T-cell (primary cell): ENCODE measurements at regions not wholly inside any gene's neighbourhood (a gene's known extent, or its start where the extent isn't known, plus 50 kb on each side); places are given as distances from the start of the nearest gene placed in this dataset.

Source experiments
- ATAC-seq, 4 experiments: fragments of 200-7000 bp in 3 of 4; fragments of 150-1000 bp in 1 of 4; cut with Tn5 transposase; replicated peaks in 1 of 4; 1 replicate in 3 of 4; 2 replicates in 1 of 4; pipeline ENCODE4 v1.10.0; 2021; ENCODE audit warnings: moderate library complexity in 3 of 4, mild to moderate bottlenecking in 2 of 4, moderate number of reproducible peaks in 1 of 4
- CTCF ChIA-PET, 2 donors: fragments of 300-600 bp; sonication (Branson Sonifier 250); formaldehyde crosslinking; loops; one replicate each; lab custom pipeline; 2022; ENCODE audit warnings: antibody characterized with exemption in 2 of 2; lab: Charles Lee
- POLR2A ChIA-PET, 2 donors: fragments of 300-600 bp; sonication (Branson Sonifier 250); formaldehyde crosslinking; loops; one replicate each; lab custom pipeline; 2022; ENCODE audit warnings: antibody characterized with exemption in 2 of 2; lab: Charles Lee
- DNase-seq, 35 experiments: peaks; one replicate each; pipeline versions ENCODE4 v3.0.0 to v3.0.0-alpha.2; 2013 to 2023
- H3K27ac ChIP-seq: one replicate; pipeline ENCODE4 v1.5.1; 2013; ENCODE audit warnings: low read length
- H3K27me3 ChIP-seq, 2 experiments: replicated peaks in 1 of 2; 1 replicate in 1 of 2; 2 replicates in 1 of 2; pipeline versions ENCODE4 v1.6.1 to v1.7.0; 2013; ENCODE audit warnings: low read length in 1 of 2, mixed read lengths in 1 of 2; ENCODE audit not compliant: control insufficient read depth in 2 of 2, insufficient read depth in 2 of 2; ENCODE audit errors: extremely low read depth in 1 of 2
- H3K36me3 ChIP-seq, 2 donors: 1 replicate in 1 of 2; 2 replicates in 1 of 2; pipeline versions ENCODE4 v1.6.1 to v1.7.0; 2013; ENCODE audit warnings: low read length in 1 of 2; ENCODE audit not compliant: control insufficient read depth in 2 of 2, insufficient read depth in 1 of 2; ENCODE audit errors: extremely low read depth in 1 of 2
- H3K4me1 ChIP-seq, 2 experiments: 1 replicate in 1 of 2; 2 replicates in 1 of 2; pipeline versions ENCODE4 v1.6.1 to v1.7.0; 2013; ENCODE audit warnings: low read length in 2 of 2, mixed read lengths in 1 of 2; ENCODE audit not compliant: insufficient read depth in 2 of 2, control insufficient read depth in 1 of 2; ENCODE audit errors: extremely low read depth in 1 of 2
- H3K4me3 ChIP-seq, 2 donors: 1 replicate in 1 of 2; 2 replicates in 1 of 2; pipeline versions ENCODE4 v1.5.1 to v1.7.0; 2013; ENCODE audit warnings: mild to moderate bottlenecking in 2 of 2, low read length in 1 of 2, moderate library complexity in 1 of 2; ENCODE audit not compliant: control insufficient read depth in 1 of 2; ENCODE audit errors: extremely low read depth in 1 of 2
- H3K9me3 ChIP-seq: 2 replicates; pipeline ENCODE4 v1.7.0; 2013
- H3K27ac Mint-ChIP-seq, 2 donors: one replicate each; pipeline ENCODE4 v1.8.0; 2020 to 2021; ENCODE audit warnings: mild to moderate bottlenecking in 2 of 2, mixed read lengths in 2 of 2
- H3K27me3 Mint-ChIP-seq, 2 donors: one replicate each; pipeline ENCODE4 v1.8.0; 2021 to 2022; ENCODE audit warnings: mixed read lengths in 2 of 2
- H3K36me3 Mint-ChIP-seq: one replicate; pipeline ENCODE4 v1.8.0; 2021; ENCODE audit warnings: mixed read lengths
- H3K4me1 Mint-ChIP-seq, 3 donors: one replicate each; pipeline ENCODE4 v1.8.0; 2020 to 2022; ENCODE audit warnings: mixed read lengths in 3 of 3, mild to moderate bottlenecking in 1 of 3
- H3K4me3 Mint-ChIP-seq, 3 donors: one replicate each; pipeline ENCODE4 v1.8.0; 2020 to 2022; ENCODE audit warnings: mild to moderate bottlenecking in 3 of 3, mixed read lengths in 3 of 3, moderate library complexity in 3 of 3
- H3K9me3 Mint-ChIP-seq, 3 donors: one replicate each; pipeline ENCODE4 v1.8.0; 2020 to 2022; ENCODE audit warnings: mixed read lengths in 3 of 3
- WGBS: methylation state at CpG from one replicate; pipeline ENCODE4 v1.1.5; 2013; ENCODE audit warnings: missing lambda C conversion rate; ENCODE audit not compliant: insufficient coverage; 5-methylcytosine and 5-hydroxymethylcytosine counted together

GRCh38 chr3:4223777-4224176, 79.4 kb upstream of the SETMAR start:
- DNase-seq = no peak
- no peaks in the 10 kb centered on the region for H3K36me3 Mint-ChIP-seq
- WGBS = 88% methylated on average over 1 of the region's 2 CpGs

GRCh38 chr3:4224331-4224730, 78.8 kb upstream of the SETMAR start:
- ChIA-PET CTCF (interaction anchor here in 1 of 2 donors (0.5 kb wide), 1 partner anchor 37 kb away, joined by 3 read pairs; no protein-coding TSS in a partner anchor), POLR2A (interaction anchor here in 1 of 2 donors (0.6 kb wide), 1 partner anchor 600 kb away, joined by 3 read pairs; no protein-coding TSS in a partner anchor)
- no peak overlapping the region for H3K27ac ChIP-seq
- DNase-seq = no peak
- no peak overlapping the region for H3K4me3 ChIP-seq
- Mint-ChIP-seq H3K36me3 (no peaks in the 10 kb centered on the region), H3K4me3 (no peak overlapping the region), H3K27me3 (no peaks in the 10 kb centered on the region), H3K27ac (no peak overlapping the region), H3K4me1 (no peaks in the 10 kb centered on the region), H3K9me3 (no peaks in the 10 kb centered on the region)
- no peak for ATAC-seq
- no peaks in the 10 kb centered on the region for H3K4me1 ChIP-seq
- H3K36me3 ChIP-seq = no peaks in the 10 kb centered on the region
- no peaks in the 10 kb centered on the region for H3K9me3 ChIP-seq
- H3K27me3 ChIP-seq = no peaks in the 10 kb centered on the region

More at GRCh38 chr3:4223777-4224176, 79.4 kb upstream of the SETMAR start:
- Mint-ChIP-seq H3K4me3 (no peak overlapping the region), H3K27ac (no peak overlapping the region), H3K27me3 (no peaks in the 10 kb centered on the region), H3K9me3 (no peaks in the 10 kb centered on the region), H3K4me1 (no peaks in the 10 kb centered on the region)
- no peaks in the 10 kb centered on the region for H3K27me3 ChIP-seq
- no peak overlapping the region for H3K4me3 ChIP-seq
- ChIA-PET CTCF (no interaction called here), POLR2A (no interaction called here)
- no peaks in the 10 kb centered on the region for H3K4me1 ChIP-seq
- ATAC-seq = no peak
- no peaks in the 10 kb centered on the region for H3K9me3 ChIP-seq
- H3K36me3 ChIP-seq = no peaks in the 10 kb centered on the region
- H3K27ac ChIP-seq = no peak overlapping the region

GRCh38 chr3:4225005-4225471, 78.1 kb upstream of the SETMAR start:
- DNase-seq (no peak), ATAC-seq (no peak)
- Mint-ChIP-seq H3K27ac (no peak overlapping the region), H3K36me3 (no peaks in the 10 kb centered on the region), H3K9me3 (no peaks in the 10 kb centered on the region), H3K27me3 (no peaks in the 10 kb centered on the region), H3K4me1 (no peaks in the 10 kb centered on the region), H3K4me3 (no peak overlapping the region)
- POLR2A ChIA-PET = interaction anchor here in 1 of 2 donors (0.6 kb wide), 1 partner anchor 601 kb away, joined by 3 read pairs; no protein-coding TSS in a partner anchor
- CTCF ChIA-PET = interaction anchor here in 1 of 2 donors (0.5 kb wide), 1 partner anchor 37 kb away, joined by 3 read pairs; no protein-coding TSS in a partner anchor
- H3K27ac ChIP-seq = no peak overlapping the region
- H3K4me1 ChIP-seq = no peaks in the 10 kb centered on the region
- no peaks in the 10 kb centered on the region for H3K36me3 ChIP-seq
- H3K4me3 ChIP-seq = no peak overlapping the region
- no peaks in the 10 kb centered on the region for H3K9me3 ChIP-seq
- no peaks in the 10 kb centered on the region for H3K27me3 ChIP-seq

- Histone ChIP-seq H3K36me3 (no peaks in the 10 kb centered on the region), H3K4me3 (no peak overlapping the region), H3K4me1 (no peaks in the 10 kb centered on the region), H3K27me3 (no peaks in the 10 kb centered on the region), H3K9me3 (no peaks in the 10 kb centered on the region), H3K27ac (no peak overlapping the region)
- no peaks in the 10 kb centered on the region for H3K4me1 Mint-ChIP-seq
- CTCF ChIA-PET = no interaction called here
- H3K9me3 Mint-ChIP-seq = no peaks in the 10 kb centered on the region
- no peaks in the 10 kb centered on the region for H3K36me3 Mint-ChIP-seq
- WGBS = no CpG with 5 or more reads among the region's 2 CpGs
- no peaks in the 10 kb centered on the region for H3K27me3 Mint-ChIP-seq
- POLR2A ChIA-PET = no interaction called here
- ATAC-seq (no peak), DNase-seq (no peak)
- no peak overlapping the region for H3K27ac Mint-ChIP-seq
- no peak overlapping the region for H3K4me3 Mint-ChIP-seq
Measured at GRCh38 chr3:4228295-4228694, 74.9 kb upstream of the SETMAR start.

GRCh38 chr3:4231041-4231440, 72.1 kb upstream of the SETMAR start:
- no peaks in the 10 kb centered on the region for H3K36me3 ChIP-seq
- CTCF ChIA-PET = no interaction called here
- H3K27me3 Mint-ChIP-seq = no peaks in the 10 kb centered on the region
- no peak overlapping the region for H3K4me3 ChIP-seq
- no peaks in the 10 kb centered on the region for H3K9me3 Mint-ChIP-seq
- H3K27ac Mint-ChIP-seq = no peak overlapping the region
- ATAC-seq (no peak), DNase-seq (no peak)
- H3K27ac ChIP-seq = no peak overlapping the region
- H3K4me1 ChIP-seq = no peaks in the 10 kb centered on the region
- H3K9me3 ChIP-seq = no peaks in the 10 kb centered on the region
- WGBS = no CpG with 5 or more reads among the region's 4 CpGs
- H3K36me3 Mint-ChIP-seq = no peaks in the 10 kb centered on the region
- POLR2A ChIA-PET = no interaction called here
- no peaks in the 10 kb centered on the region for H3K4me1 Mint-ChIP-seq
- H3K27me3 ChIP-seq = no peaks in the 10 kb centered on the region
- no peak overlapping the region for H3K4me3 Mint-ChIP-seq

DNA sequence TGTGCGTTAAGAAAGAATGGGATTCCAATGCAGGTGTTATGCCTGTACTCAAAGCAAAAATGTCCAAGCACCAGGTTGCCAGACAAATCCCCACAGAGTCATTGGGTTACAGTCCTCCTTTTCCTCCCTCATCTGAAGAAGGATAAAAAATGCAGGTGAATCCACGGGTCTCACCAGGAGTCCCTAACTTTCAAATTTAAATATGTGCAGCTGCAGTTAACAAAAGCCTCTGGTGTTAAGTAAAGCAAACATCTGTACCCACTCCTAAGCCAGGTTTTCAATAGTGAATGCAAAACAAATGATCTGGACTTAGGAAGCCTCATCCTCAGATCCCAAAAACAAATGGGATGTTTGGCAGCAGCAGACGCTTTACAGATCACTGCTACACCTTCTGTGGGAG, 70.4 kb upstream of the SETMAR start:
- peaks cover 4 to 7% (median 6%) of the 10 kb centered on the region in 3 donors for H3K9me3 Mint-ChIP-seq
- CTCF ChIA-PET = no interaction called here

DNA sequence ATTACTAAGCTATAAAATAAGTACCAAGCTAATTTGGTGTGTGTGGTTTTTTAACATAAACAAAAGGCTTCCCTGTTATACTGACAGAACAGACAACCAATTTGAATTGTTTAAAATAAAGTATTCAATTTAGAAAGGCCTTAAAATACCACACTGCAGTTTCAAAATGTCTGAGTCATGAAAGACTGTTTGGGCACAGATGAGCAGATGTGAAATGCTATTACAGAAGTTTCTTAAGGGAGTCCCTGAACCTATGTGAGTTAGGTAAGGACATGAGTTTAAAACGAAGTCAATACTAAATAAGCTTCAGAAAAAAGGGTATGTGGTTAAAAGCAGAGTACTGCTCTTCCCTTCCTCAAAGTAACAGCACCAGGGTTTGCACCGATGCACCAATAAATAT, 69.7 kb upstream of the SETMAR start:
- no peaks in the 10 kb centered on the region for H3K27me3 ChIP-seq
- WGBS = 40% methylated on average over 1 of the region's 2 CpGs
- H3K27ac Mint-ChIP-seq = no peak overlapping the region
- H3K27ac ChIP-seq = no peak overlapping the region
- no peaks in the 10 kb centered on the region for H3K27me3 Mint-ChIP-seq
- no peak overlapping the region for H3K4me3 Mint-ChIP-seq
- H3K36me3 Mint-ChIP-seq = no peaks in the 10 kb centered on the region
- ChIA-PET CTCF (no interaction called here), POLR2A (no interaction called here)
- H3K9me3 Mint-ChIP-seq = peaks cover 6 to 10% (median 6%) of the 10 kb centered on the region in 3 donors
- ATAC-seq (no peak), DNase-seq (no peak)
- H3K4me1 ChIP-seq = no peaks in the 10 kb centered on the region
- H3K36me3 ChIP-seq = no peaks in the 10 kb centered on the region
- no peaks in the 10 kb centered on the region for H3K4me1 Mint-ChIP-seq
- no peaks in the 10 kb centered on the region for H3K9me3 ChIP-seq
- H3K4me3 ChIP-seq = no peak overlapping the region

More for the DNA sequence above, 70.4 kb upstream of the SETMAR start:
- H3K36me3 Mint-ChIP-seq = no peaks in the 10 kb centered on the region
- H3K27me3 ChIP-seq = no peaks in the 10 kb centered on the region
- DNase-seq (no peak), ATAC-seq (no peak)
- WGBS = no CpG with 5 or more reads among the region's 3 CpGs
- no peak overlapping the region for H3K4me3 Mint-ChIP-seq
- no peaks in the 10 kb centered on the region for H3K4me1 ChIP-seq
- H3K27ac Mint-ChIP-seq = no peak overlapping the region
- POLR2A ChIA-PET = no interaction called here
- no peak overlapping the region for H3K27ac ChIP-seq
- H3K4me1 Mint-ChIP-seq = no peaks in the 10 kb centered on the region
- no peak overlapping the region for H3K4me3 ChIP-seq
- H3K27me3 Mint-ChIP-seq = no peaks in the 10 kb centered on the region
- no peaks in the 10 kb centered on the region for H3K9me3 ChIP-seq
- H3K36me3 ChIP-seq = no peaks in the 10 kb centered on the region
